ENCODE measurements at regions not wholly inside any gene's neighbourhood (a gene's known extent, or its start where the extent isn't known, plus 50 kb on each side); places are given as distances from the start of the nearest gene placed in this dataset.

GRCh38 chr6:81485395-81485794, 267.1 kb downstream of the TENT5A start:
- H3K4me2 ChIP-seq (ENCODE audit: insufficient read depth, low read length, poor library complexity, severe bottlenecking), result no peak overlapping the region
- H3K4ac ChIP-seq (ENCODE audit: low read length), result no peak overlapping the region
- H3K9ac ChIP-seq (ENCODE audit: low read depth, low read length, poor library complexity), result no peak overlapping the region
- no peak overlapping the region for H3K23ac ChIP-seq (ENCODE audit: low read depth, low read length, poor library complexity)
- H3K27me3 ChIP-seq (ENCODE audit: control insufficient read depth in 3 of 3, insufficient read depth in 3 of 3, low read depth in 1 of 3, low read length in 3 of 3), result no peaks in the 10 kb centered on the region
- H3K27ac ChIP-seq (replicated peaks; ENCODE audit: low read length), result no peak overlapping the region
- no peak for DNase-seq (ENCODE audit: low spot score)
- H2BK15ac ChIP-seq (ENCODE audit: low read length), result no peak overlapping the region
- no peak overlapping the region for H4K91ac ChIP-seq (ENCODE audit: low read depth, low read length, poor library complexity)
- no peak overlapping the region for H3K4me3 ChIP-seq (ENCODE audit: low read length in 2 of 2)
- no peak overlapping the region for H2AK5ac ChIP-seq (ENCODE audit: low read depth, low read length)
- H2BK12ac ChIP-seq (ENCODE audit: low read length), result no peak overlapping the region
- no peak overlapping the region for H2AFZ ChIP-seq (ENCODE audit: low read length)
- no peaks in the 10 kb centered on the region for H3K79me1 ChIP-seq (ENCODE audit: low read depth, low read length)
- no peaks in the 10 kb centered on the region for H3K36me3 ChIP-seq (replicated peaks in 1 of 2; ENCODE audit: control insufficient read depth in 2 of 2, insufficient read depth in 2 of 2, low read length in 2 of 2)
- no peak overlapping the region for H4K8ac ChIP-seq (ENCODE audit: low read depth, low read length)
- H3K14ac ChIP-seq (ENCODE audit: low read length), result no peak overlapping the region
- H3K9me3 ChIP-seq (replicated peaks in 1 of 2; ENCODE audit: control insufficient read depth in 2 of 2, insufficient read depth in 1 of 2, low read depth in 1 of 2, low read length in 2 of 2), result no peaks in the 10 kb centered on the region
- H3K4me1 ChIP-seq (ENCODE audit: control insufficient read depth in 2 of 2, insufficient read depth in 1 of 2, low read depth in 1 of 2, low read length in 2 of 2), result no peaks in the 10 kb centered on the region
- H2BK5ac ChIP-seq (ENCODE audit: low read length), result no peak overlapping the region
- no peak overlapping the region for H2BK120ac ChIP-seq (ENCODE audit: low read depth, low read length)
- H3K18ac ChIP-seq (ENCODE audit: low read length), result no peak overlapping the region

DNA sequence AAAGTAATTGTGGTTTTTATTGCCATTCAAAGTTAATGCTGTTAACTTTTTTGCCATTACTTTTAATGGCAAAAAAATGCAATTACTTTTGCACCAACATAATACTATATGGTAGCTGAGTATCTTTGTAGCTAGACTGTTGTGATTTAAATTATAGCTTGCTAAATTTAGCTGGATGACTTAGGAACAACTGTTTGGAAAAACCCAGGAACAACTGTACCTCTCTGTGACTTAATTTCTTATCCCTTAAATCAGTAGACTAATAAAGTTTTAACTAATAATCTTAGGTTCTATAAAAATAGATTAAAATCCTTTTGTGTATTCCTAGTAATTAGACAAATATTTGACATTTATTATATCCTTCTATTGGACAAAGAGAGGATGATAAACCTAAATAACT, 268.2 kb downstream of the TENT5A start:
- Histone ChIP-seq H3K14ac (ENCODE audit: low read length) (no peak overlapping the region), H3K4me3 (ENCODE audit: low read length in 2 of 2) (no peak overlapping the region), H2BK15ac (ENCODE audit: low read length) (no peak overlapping the region), H3K79me1 (ENCODE audit: low read depth, low read length) (no peaks in the 10 kb centered on the region), H3K18ac (ENCODE audit: low read length) (no peak overlapping the region), H3K4me2 (ENCODE audit: insufficient read depth, low read length, poor library complexity, severe bottlenecking) (no peak overlapping the region), H2BK12ac (ENCODE audit: low read length) (no peak overlapping the region), H3K27me3 (ENCODE audit: control insufficient read depth in 3 of 3, insufficient read depth in 3 of 3, low read depth in 1 of 3, low read length in 3 of 3) (no peaks in the 10 kb centered on the region), H2AFZ (ENCODE audit: low read length) (no peak overlapping the region), H3K4me1 (ENCODE audit: control insufficient read depth in 2 of 2, insufficient read depth in 1 of 2, low read depth in 1 of 2, low read length in 2 of 2) (no peaks in the 10 kb centered on the region), H4K91ac (ENCODE audit: low read depth, low read length, poor library complexity) (no peak overlapping the region), H2AK5ac (ENCODE audit: low read depth, low read length) (no peak overlapping the region), H3K36me3 (replicated peaks in 1 of 2; ENCODE audit: control insufficient read depth in 2 of 2, insufficient read depth in 2 of 2, low read length in 2 of 2) (no peaks in the 10 kb centered on the region), H3K9ac (ENCODE audit: low read depth, low read length, poor library complexity) (no peak overlapping the region), H2BK120ac (ENCODE audit: low read depth, low read length) (no peak overlapping the region), H2BK5ac (ENCODE audit: low read length) (no peak overlapping the region), H3K9me3 (replicated peaks in 1 of 2; ENCODE audit: control insufficient read depth in 2 of 2, insufficient read depth in 1 of 2, low read depth in 1 of 2, low read length in 2 of 2) (no peaks in the 10 kb centered on the region), H4K8ac (ENCODE audit: low read depth, low read length) (no peak overlapping the region), H3K27ac (replicated peaks; ENCODE audit: low read length) (no peak overlapping the region), H3K23ac (ENCODE audit: low read depth, low read length, poor library complexity) (no peak overlapping the region), H3K4ac (ENCODE audit: low read length) (no peak overlapping the region)
- DNase-seq (ENCODE audit: low spot score), result no peak

- Histone ChIP-seq H3K79me1 (ENCODE audit: low read depth, low read length) (no peaks in the 10 kb centered on the region), H2AFZ (ENCODE audit: low read length) (no peak overlapping the region), H3K18ac (ENCODE audit: low read length) (no peak overlapping the region), H3K4me1 (ENCODE audit: control insufficient read depth in 2 of 2, insufficient read depth in 1 of 2, low read depth in 1 of 2, low read length in 2 of 2) (no peaks in the 10 kb centered on the region), H3K9ac (ENCODE audit: low read depth, low read length, poor library complexity) (no peak overlapping the region), H3K23ac (ENCODE audit: low read depth, low read length, poor library complexity) (no peak overlapping the region), H2BK120ac (ENCODE audit: low read depth, low read length) (no peak overlapping the region), H3K36me3 (replicated peaks in 1 of 2; ENCODE audit: control insufficient read depth in 2 of 2, insufficient read depth in 2 of 2, low read length in 2 of 2) (no peaks in the 10 kb centered on the region), H3K27me3 (ENCODE audit: control insufficient read depth in 3 of 3, insufficient read depth in 3 of 3, low read depth in 1 of 3, low read length in 3 of 3) (no peaks in the 10 kb centered on the region), H4K91ac (ENCODE audit: low read depth, low read length, poor library complexity) (no peak overlapping the region), H3K4ac (ENCODE audit: low read length) (no peak overlapping the region), H3K4me2 (ENCODE audit: insufficient read depth, low read length, poor library complexity, severe bottlenecking) (no peak overlapping the region), H3K27ac (replicated peaks; ENCODE audit: low read length) (no peak overlapping the region), H2BK5ac (ENCODE audit: low read length) (no peak overlapping the region), H2AK5ac (ENCODE audit: low read depth, low read length) (no peak overlapping the region), H4K8ac (ENCODE audit: low read depth, low read length) (no peak overlapping the region), H2BK12ac (ENCODE audit: low read length) (no peak overlapping the region), H2BK15ac (ENCODE audit: low read length) (no peak overlapping the region), H3K4me3 (ENCODE audit: low read length in 2 of 2) (no peak overlapping the region), H3K9me3 (replicated peaks in 1 of 2; ENCODE audit: control insufficient read depth in 2 of 2, insufficient read depth in 1 of 2, low read depth in 1 of 2, low read length in 2 of 2) (no peaks in the 10 kb centered on the region), H3K14ac (ENCODE audit: low read length) (no peak overlapping the region)
- DNase-seq (ENCODE audit: low spot score), result no peak
Measured at GRCh38 chr6:81480139-81480538, 272.3 kb downstream of the TENT5A start.

DNA sequence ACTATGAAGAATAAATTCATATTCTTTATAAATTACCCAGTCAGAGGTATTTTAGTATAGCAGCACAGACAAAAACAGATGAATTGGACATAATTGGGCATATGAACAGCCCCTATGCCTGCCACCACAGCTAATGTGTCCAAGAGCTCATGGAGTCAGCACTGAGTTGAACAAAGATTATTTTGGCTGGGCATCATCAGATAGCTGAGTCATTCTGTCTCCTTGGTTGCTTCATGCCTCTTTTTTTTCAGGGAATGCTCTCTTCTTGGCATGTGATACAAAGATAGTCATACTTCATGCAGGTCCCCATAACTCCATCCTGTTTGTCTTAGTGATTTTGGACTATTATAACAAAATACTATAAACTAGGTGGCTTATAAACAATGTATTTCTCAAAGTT, 275.6 kb downstream of the TENT5A start:
- H2AFZ ChIP-seq (ENCODE audit: low read length), result no peak overlapping the region

More for the DNA sequence above, 275.6 kb downstream of the TENT5A start:
- Histone ChIP-seq H3K27ac (replicated peaks; ENCODE audit: low read length) (no peak overlapping the region), H2BK120ac (ENCODE audit: low read depth, low read length) (no peak overlapping the region), H3K9ac (ENCODE audit: low read depth, low read length, poor library complexity) (no peak overlapping the region), H3K23ac (ENCODE audit: low read depth, low read length, poor library complexity) (no peak overlapping the region), H3K79me1 (ENCODE audit: low read depth, low read length) (no peaks in the 10 kb centered on the region), H3K36me3 (replicated peaks in 1 of 2; ENCODE audit: control insufficient read depth in 2 of 2, insufficient read depth in 2 of 2, low read length in 2 of 2) (no peaks in the 10 kb centered on the region), H3K27me3 (ENCODE audit: control insufficient read depth in 3 of 3, insufficient read depth in 3 of 3, low read depth in 1 of 3, low read length in 3 of 3) (no peaks in the 10 kb centered on the region), H3K18ac (ENCODE audit: low read length) (no peak overlapping the region), H4K91ac (ENCODE audit: low read depth, low read length, poor library complexity) (no peak overlapping the region), H2BK12ac (ENCODE audit: low read length) (no peak overlapping the region), H3K9me3 (replicated peaks in 1 of 2; ENCODE audit: control insufficient read depth in 2 of 2, insufficient read depth in 1 of 2, low read depth in 1 of 2, low read length in 2 of 2) (no peaks in the 10 kb centered on the region), H3K4ac (ENCODE audit: low read length) (no peak overlapping the region), H3K4me1 (ENCODE audit: control insufficient read depth in 2 of 2, insufficient read depth in 1 of 2, low read depth in 1 of 2, low read length in 2 of 2) (no peaks in the 10 kb centered on the region), H2AK5ac (ENCODE audit: low read depth, low read length) (no peak overlapping the region), H2BK5ac (ENCODE audit: low read length) (no peak overlapping the region), H3K4me2 (ENCODE audit: insufficient read depth, low read length, poor library complexity, severe bottlenecking) (no peak overlapping the region), H3K4me3 (ENCODE audit: low read length in 2 of 2) (no peak overlapping the region), H2BK15ac (ENCODE audit: low read length) (no peak overlapping the region), H4K8ac (ENCODE audit: low read depth, low read length) (no peak overlapping the region), H3K14ac (ENCODE audit: low read length) (no peak overlapping the region)
- no peak for DNase-seq (ENCODE audit: low spot score)

Data from neuronal stem cell (in vitro differentiated cells).